ENCODE measurements at regions not wholly inside any gene's neighbourhood (a gene's known extent, or its start where the extent isn't known, plus 50 kb on each side); places are given as distances from the start of the nearest gene placed in this dataset.

DNA sequence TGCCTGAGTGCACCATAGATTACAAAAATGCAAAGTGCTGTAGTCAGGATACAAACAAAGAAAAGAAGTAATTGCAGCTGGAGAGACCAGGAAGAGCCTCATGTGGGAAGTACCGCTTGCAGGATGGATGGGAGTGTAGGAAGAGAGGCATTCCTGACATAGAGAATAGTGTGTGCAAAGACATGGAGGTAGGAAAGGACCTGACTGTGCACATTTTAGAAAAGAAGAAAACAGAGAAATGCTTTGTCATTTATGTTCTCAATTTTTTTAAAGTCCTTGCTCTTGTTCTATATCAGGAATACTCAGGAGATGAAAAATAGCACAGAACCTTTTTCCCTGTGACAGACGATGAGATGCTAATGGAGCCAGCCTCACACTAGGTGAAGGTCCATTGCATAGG, 358.7 kb upstream of the TMPO start:
- Histone ChIP-seq H3K27ac (ENCODE audit: low read depth, low read length, poor library complexity, severe bottlenecking) (no peak overlapping the region), H4K20me1 (ENCODE audit: insufficient read depth, low read length) (no peaks in the 10 kb centered on the region), H3F3A (ENCODE audit: insufficient read depth, low read length) (no peaks in the 10 kb centered on the region), H3K4me2 (ENCODE audit: low read length) (no peak overlapping the region), H2AFZ (ENCODE audit: low read length) (no peak overlapping the region), H3K9me2 (ENCODE audit: low read depth, low read length) (no peaks in the 10 kb centered on the region), H3K36me3 (ENCODE audit: insufficient read depth, low read length) (no peaks in the 10 kb centered on the region), H3K9me3 (ENCODE audit: low read length) (no peaks in the 10 kb centered on the region), H3K4me1 (ENCODE audit: insufficient read depth, low read length, severe bottlenecking) (no peaks in the 10 kb centered on the region), H3K79me2 (ENCODE audit: insufficient read depth, low read length) (no peaks in the 10 kb centered on the region), H3K9ac (ENCODE audit: low read length) (no peak overlapping the region), H3K27me3 (ENCODE audit: insufficient read depth, low read length) (no peaks in the 10 kb centered on the region), H3K4me3 (ENCODE audit: low read depth, low read length, poor library complexity, severe bottlenecking) (no peak overlapping the region)
- no peak for TF ChIP-seq EZH2 (IDR thresholded peaks at IDR 0.05; ENCODE audit: borderline replicate concordance, low read length)
- TF ChIP-seq, protein P1, sequence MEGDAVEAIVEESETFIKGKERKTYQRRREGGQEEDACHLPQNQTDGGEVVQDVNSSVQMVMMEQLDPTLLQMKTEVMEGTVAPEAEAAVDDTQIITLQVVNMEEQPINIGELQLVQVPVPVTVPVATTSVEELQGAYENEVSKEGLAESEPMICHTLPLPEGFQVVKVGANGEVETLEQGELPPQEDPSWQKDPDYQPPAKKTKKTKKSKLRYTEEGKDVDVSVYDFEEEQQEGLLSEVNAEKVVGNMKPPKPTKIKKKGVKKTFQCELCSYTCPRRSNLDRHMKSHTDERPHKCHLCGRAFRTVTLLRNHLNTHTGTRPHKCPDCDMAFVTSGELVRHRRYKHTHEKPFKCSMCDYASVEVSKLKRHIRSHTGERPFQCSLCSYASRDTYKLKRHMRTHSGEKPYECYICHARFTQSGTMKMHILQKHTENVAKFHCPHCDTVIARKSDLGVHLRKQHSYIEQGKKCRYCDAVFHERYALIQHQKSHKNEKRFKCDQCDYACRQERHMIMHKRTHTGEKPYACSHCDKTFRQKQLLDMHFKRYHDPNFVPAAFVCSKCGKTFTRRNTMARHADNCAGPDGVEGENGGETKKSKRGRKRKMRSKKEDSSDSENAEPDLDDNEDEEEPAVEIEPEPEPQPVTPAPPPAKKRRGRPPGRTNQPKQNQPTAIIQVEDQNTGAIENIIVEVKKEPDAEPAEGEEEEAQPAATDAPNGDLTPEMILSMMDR (IDR thresholded peaks at IDR 0.05; ENCODE audit: low read length): no peak

DNA sequence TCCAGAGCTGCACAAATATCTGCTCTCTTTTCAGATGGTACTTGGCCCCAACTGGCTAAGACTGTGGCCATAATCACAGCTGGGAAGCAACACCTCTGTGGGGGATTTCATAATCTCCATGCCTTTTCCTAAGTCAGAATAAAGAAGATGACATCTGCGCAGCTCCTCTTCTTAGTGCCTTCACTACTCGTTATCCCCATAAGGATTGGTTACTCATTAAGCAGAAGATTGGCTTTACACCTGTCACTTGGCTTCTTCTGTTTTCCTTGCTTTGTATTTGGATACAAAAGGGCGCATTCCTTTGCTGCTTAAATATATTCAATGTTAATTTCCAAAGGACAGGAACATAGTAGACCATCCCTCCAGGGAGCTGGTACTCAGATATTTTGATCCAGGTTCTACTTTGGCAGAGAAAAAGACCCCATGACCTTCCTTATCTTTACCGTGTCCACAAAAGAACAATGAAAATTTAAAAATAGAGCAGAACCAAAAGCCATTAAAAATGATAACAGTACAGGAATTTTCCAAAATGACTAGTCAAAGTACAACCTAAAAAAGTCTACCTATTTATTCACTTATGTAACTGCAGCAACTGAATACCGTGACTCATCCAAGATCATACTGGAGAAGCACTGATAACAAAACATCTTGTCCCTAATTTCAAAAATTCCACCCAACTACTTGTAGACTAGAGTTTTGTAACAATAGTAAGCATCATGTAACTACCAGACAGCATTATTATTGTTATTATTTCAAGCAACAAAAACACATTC, 352.3 kb upstream of the TMPO start:
- Histone ChIP-seq H3K9me2 (ENCODE audit: low read depth, low read length) (no peaks in the 10 kb centered on the region), H3K9ac (ENCODE audit: low read length) (no peak overlapping the region), H3K79me2 (ENCODE audit: insufficient read depth, low read length) (no peaks in the 10 kb centered on the region), H4K20me1 (ENCODE audit: insufficient read depth, low read length) (no peaks in the 10 kb centered on the region), H3K27ac (ENCODE audit: low read depth, low read length, poor library complexity, severe bottlenecking) (no peak overlapping the region), H3K4me2 (ENCODE audit: low read length) (no peak overlapping the region), H3F3A (ENCODE audit: insufficient read depth, low read length) (no peaks in the 10 kb centered on the region), H3K4me1 (ENCODE audit: insufficient read depth, low read length, severe bottlenecking) (no peaks in the 10 kb centered on the region), H3K36me3 (ENCODE audit: insufficient read depth, low read length) (no peaks in the 10 kb centered on the region), H3K9me3 (ENCODE audit: low read length) (no peaks in the 10 kb centered on the region), H3K27me3 (ENCODE audit: insufficient read depth, low read length) (no peaks in the 10 kb centered on the region), H2AFZ (ENCODE audit: low read length) (no peak overlapping the region), H3K4me3 (ENCODE audit: low read depth, low read length, poor library complexity, severe bottlenecking) (no peak overlapping the region)
- TF ChIP-seq, protein P1 (IDR thresholded peaks at IDR 0.05; ENCODE audit: low read length): no peak
- TF ChIP-seq EZH2 (IDR thresholded peaks at IDR 0.05; ENCODE audit: borderline replicate concordance, low read length): no peak

DNA sequence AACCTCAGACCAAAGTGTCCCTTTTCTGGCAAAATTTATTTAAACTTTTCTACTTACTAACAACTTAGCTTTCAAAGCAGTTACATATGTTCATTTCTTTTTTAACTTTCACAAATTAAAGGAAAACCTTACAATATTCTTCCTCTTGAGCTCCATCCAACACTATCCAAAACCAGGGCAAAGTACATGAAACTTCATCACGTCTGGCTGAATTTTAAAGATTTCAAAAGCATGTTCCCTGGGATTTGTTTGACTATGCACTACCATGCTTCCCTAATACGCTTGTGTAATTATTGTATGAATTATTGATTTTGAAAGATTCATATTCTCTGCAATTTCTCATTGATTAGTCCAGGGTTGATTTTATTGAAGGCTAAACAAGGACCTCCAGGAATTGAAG, 343.1 kb upstream of the TMPO start:
- no peaks in the 10 kb centered on the region for H3K79me2 ChIP-seq (ENCODE audit: insufficient read depth, low read length)

More for the DNA sequence above, 343.1 kb upstream of the TMPO start:
- no peak overlapping the region for H2AFZ ChIP-seq (ENCODE audit: low read length)
- no peaks in the 10 kb centered on the region for H3K9me3 ChIP-seq (ENCODE audit: low read length)
- H3K27me3 ChIP-seq (ENCODE audit: insufficient read depth, low read length): no peaks in the 10 kb centered on the region
- H3K27ac ChIP-seq (ENCODE audit: low read depth, low read length, poor library complexity, severe bottlenecking): no peak overlapping the region
- no peak overlapping the region for H3K9ac ChIP-seq (ENCODE audit: low read length)
- H3F3A ChIP-seq (ENCODE audit: insufficient read depth, low read length): no peaks in the 10 kb centered on the region
- no peaks in the 10 kb centered on the region for H3K9me2 ChIP-seq (ENCODE audit: low read depth, low read length)
- no peak for TF ChIP-seq EZH2 (IDR thresholded peaks at IDR 0.05; ENCODE audit: borderline replicate concordance, low read length)
- TF ChIP-seq, protein P1 (IDR thresholded peaks at IDR 0.05; ENCODE audit: low read length): no peak
- H3K4me2 ChIP-seq (ENCODE audit: low read length): no peak overlapping the region
- H3K4me3 ChIP-seq (ENCODE audit: low read depth, low read length, poor library complexity, severe bottlenecking): no peak overlapping the region
- no peaks in the 10 kb centered on the region for H3K36me3 ChIP-seq (ENCODE audit: insufficient read depth, low read length)
- no peaks in the 10 kb centered on the region for H3K4me1 ChIP-seq (ENCODE audit: insufficient read depth, low read length, severe bottlenecking)
- H4K20me1 ChIP-seq (ENCODE audit: insufficient read depth, low read length): no peaks in the 10 kb centered on the region
